NCI-H146 treated with DMSO at 0.1 percent for 48 hours (cell line): ENCODE measurements at regions not wholly inside any gene's neighbourhood (a gene's known extent, or its start where the extent isn't known, plus 50 kb on each side); places are given as distances from the start of the nearest gene placed in this dataset.

Source experiments
- DNase-seq: peaks from one replicate; lab custom pipeline; 2025; ENCODE audit not compliant: unreplicated experiment; lab: John Stamatoyannopoulos, UW

- DNase-seq = peak; percentile 14
Observed at GRCh38 chr18:65567372-65567771, 183.4 kb upstream of the CDH7 start.

- no peak for DNase-seq
Observed at GRCh38 chr18:65548316-65548715, 202.5 kb upstream of the CDH7 start.

DNA sequence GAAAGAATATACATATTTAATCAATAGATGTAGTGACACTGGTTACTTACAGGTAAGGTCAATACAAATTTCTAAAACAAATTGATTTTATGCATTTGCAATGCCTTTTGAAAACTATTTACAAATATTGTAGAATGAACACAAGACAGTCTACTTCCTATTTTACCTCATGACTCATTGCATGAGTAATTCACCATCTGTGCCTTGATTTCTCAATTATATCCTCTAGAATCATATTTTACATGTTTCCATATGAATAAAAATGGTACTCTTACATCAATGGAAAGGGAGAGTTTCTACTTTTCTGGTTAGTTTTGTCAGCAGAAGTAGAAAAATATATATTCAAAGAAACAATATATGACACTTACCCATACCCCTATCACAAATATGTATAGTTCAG is 203.8 kb upstream of the CDH7 start:
- DNase-seq = no peak

DNA sequence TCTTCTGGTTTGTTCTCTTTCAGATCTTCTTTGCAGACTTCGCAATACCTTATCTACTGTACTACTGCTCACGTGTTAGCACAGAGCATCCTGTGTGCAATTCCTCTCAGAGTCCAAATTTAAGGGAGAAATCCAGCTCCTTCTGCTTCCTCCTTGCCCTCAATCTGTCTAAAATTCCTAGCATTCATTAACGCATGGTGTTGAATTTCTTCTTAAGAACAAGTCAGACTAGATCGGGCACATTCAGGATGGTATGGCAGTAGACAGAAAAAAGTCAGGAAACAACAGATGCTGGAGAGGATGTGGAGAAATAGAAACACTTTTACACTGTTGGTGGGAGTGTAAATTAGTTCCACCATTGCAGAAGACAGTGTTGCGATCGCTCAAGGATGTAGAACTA is 206.1 kb upstream of the CDH7 start:
- DNase-seq = no peak

DNA sequence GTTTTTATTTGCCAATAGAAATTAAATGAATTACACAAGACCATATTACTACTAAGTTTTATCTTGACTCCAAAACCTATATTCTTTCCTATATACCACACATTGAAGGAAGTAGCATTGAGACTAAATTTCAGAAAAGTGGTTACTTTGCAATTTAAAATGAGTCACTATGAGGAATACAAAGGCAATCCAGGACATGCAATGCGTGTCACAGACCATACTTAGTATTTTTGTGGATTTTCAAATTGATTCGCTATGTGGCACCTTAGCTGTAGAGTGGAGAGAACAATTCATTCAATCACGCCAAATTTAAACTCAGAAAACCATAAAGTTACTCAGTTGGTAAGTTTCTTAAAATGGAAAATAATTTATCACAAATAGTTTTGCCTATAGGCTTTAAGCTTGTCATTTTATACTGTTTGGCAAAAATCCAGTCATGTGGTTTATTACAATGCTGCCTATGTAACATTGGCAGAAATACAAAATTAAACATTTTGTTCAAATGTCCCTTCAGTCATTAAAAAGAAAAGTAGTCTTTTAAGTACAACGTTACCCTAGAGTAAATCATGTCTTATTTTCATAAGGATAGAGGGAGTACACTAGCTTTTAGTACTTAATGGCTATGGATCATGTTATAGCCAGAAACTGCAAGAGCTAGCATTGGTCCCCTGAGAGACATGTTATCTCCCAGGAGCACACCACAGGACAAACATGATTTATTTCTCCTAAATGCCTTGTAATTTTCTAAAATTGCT is 222.8 kb upstream of the CDH7 start:
- DNase-seq = peak; percentile 56

DNA sequence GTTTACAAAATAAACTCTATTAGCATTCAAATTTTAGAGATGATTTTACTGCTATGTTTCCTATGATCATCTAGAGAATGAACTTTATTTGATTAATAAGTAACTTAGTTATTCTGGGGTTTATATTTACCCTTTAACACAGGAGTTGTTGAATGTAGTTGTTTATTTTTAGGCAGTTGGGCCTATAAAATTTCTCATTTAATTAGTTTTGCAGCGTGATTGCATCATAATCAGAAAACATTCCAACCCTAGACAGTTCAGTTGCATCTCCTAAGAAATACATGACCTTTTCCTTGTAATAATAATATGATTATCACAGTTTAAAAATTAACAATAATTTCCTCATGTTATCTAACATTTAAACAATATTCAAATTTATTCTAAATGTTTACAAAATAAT is 224.7 kb upstream of the CDH7 start:
- no peak for DNase-seq

GRCh38 chr18:65523461-65523860 is 227.4 kb upstream of the CDH7 start:
- DNase-seq = no peak

GRCh38 chr18:65522907-65523306 is 227.9 kb upstream of the CDH7 start:
- DNase-seq = no peak

- DNase-seq = no peak
Observed at GRCh38 chr18:65516209-65516608, 234.6 kb upstream of the CDH7 start.

DNA sequence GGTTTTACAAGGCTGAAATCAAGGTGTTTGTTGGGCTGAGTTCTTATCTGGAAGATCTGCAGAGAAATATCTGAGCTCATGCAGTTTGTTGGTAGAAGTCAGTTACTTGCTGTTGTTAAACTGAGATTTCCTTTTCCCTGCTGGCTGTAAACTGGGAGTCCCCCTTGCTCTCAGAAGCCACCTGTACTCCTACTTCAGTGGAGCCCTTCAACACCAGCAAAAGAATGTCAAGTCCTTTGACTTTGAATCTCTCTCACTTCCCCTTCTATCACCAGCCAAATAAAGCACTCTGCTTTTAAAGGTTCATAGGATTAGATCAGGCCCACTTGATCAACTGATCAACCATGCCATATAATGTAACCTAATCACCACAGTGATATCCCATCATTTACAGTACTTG is 252.2 kb upstream of the CDH7 start:
- no peak for DNase-seq

DNA sequence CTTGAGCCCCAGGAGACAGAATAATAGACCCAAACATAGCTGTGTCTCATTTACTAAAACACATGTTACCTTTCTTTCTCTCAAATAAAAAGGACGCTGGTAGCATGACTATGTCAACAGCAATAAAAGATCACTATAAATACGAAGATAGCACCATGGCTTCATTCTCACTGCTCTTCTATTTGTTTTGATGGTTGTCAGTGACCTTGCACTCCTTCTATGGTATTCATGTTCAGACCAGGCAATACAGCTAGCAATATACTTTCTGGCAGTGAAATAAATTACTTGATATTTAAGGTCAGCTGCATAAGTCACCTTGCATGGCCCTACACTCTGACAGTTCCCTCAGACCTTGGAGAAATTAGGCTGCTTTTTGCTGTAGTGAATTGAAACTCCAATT is 263.2 kb upstream of the CDH7 start:
- DNase-seq = peak; percentile 100

DNA sequence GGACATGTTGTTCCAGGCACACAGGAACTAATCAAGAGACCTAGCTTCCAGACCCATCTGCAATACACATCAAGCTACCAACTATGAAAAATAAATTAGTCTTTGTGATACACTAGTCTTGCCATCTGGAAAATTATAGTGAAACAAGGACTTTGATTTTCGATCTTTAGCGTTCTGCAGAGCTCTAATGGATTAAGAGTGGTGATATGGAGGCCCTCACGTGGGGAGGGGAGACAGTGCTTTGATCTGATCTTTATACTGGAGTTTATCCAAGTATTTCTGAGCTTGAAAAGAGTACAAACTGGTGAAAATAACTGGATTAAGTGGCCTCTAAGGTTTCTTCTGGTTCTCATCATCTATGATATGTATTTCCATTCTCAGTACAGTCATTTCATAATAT is 273.4 kb upstream of the CDH7 start:
- no peak for DNase-seq

DNA sequence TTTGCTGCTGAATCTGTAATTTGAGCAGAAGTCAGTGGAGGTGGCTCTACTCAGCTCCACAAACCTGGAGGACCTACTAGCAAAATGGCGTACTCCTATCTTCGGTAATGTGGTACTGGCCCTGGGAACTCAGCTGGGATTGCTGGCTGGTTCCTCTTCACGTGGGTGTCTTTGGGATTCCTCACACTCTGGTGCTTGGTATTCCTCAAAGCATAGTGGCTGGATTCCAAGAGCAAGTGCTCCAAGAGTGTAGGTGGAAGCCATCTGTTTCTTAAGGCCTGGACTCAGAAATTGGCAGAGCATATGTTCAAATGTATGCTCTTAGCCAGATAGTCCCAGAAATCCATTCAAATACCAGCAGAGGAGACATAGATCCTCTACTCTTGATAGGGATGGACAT is 281.9 kb upstream of the CDH7 start:
- DNase-seq = no peak

DNA sequence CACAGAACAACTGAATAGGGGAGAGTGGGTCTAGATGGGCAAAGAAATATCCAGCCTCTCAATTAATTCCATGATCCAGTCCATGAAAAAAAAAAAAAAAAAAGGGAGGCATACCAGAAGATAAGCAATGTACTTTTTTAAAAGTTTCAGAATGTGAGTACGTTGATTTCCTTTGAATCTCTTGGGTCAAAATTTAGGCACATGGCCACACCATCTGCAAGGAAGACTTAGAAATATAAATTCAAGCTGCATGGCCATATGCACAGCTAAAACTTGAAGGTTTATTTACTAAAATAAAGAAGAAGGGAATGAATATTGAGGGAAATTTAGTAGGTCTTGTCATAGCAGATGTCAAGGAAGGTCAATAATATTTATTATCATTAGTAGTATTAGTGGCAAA is 286.5 kb upstream of the CDH7 start:
- no peak for DNase-seq

- no peak for DNase-seq
Observed at GRCh38 chr18:65459741-65460140, 291.1 kb upstream of the CDH7 start.

- DNase-seq = no peak
Observed at GRCh38 chr18:65458871-65459270, 291.9 kb upstream of the CDH7 start.

DNA sequence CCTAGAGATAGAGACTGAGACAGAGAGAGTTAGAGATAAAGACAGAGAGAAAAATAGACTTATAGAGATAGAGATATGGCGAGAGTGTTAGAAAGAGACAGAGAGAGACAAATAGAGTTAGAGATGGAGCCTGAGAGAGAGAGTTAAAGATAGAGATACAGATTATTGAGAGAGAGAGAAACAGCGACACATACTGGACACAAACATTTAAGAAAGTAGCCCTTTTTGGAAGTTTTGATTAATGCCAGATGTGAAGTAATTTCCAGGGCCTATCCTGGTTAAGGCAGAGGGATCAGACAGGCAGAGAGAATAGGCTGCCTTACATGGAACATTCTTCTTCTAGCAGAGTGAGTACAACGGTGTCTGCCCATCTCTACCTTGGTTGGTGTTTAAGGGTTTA is 311.6 kb upstream of the CDH7 start:
- peak; percentile 29 for DNase-seq

DNA sequence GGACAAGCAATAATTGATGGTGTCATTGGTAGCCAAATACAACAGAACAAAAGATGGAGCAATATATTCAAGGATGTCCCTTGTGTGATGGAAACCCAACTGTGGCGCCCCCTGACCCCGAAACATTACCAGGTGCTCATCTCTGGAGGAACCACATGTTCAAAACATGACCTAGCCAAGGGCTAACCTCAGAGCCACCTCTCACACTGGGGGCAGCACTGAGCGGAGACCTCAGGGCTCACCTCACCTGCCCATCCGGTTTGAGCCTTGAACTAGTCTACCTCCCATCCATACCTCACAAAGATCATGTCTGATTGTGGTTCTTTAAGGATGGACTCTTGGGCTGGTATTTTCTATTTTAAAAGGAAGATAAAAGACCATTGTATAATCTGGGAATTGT is 314.4 kb upstream of the CDH7 start:
- peak; percentile 77 for DNase-seq

DNA sequence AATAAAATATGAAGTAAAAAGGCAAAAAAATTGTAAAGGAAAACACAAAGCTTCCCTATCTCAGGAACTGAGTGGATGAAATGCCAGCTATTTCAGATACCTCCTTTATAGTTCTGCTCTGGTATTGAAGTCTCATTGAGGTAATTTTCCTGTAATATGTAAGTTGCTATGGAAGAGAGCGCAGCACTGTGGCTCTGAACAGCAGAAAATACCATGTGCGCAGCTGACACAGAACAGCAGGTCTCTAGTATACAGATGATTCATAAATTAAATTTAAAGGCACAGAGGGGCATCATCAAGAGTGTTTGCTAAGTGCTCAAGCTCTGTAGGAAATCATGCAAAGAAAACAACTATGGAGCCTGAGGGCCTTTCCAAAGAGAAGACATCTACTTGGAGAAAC is 315.3 kb upstream of the CDH7 start:
- DNase-seq = peak; percentile 95

DNA sequence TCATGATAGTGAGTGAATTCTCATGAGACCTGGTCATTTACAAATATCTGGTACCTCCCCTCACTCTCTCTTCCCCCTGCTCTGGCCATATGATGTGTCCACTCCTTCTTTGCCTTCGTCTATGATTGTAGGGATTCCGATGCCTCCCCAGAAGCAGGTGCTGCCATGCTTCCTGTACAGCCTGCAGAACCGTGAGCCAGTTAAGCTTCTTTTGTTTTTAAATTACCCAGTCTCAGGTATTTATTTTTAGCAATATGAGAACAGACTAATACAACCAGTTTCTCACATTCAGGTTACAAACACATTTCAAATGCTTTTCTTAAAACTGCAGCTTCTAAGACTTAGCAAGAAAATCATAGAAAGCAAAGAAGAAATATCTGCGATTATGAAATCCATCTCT is 321.2 kb upstream of the CDH7 start:
- DNase-seq = peak; percentile 15

GRCh38 chr18:65425366-65425765 is 325.4 kb upstream of the CDH7 start:
- DNase-seq = no peak

GRCh38 chr18:65423776-65424175 is 327.0 kb upstream of the CDH7 start:
- no peak for DNase-seq

- no peak for DNase-seq
Observed at GRCh38 chr18:65422544-65423136, 328.2 kb upstream of the CDH7 start.
